ENCODE measurements at regions not wholly inside any gene's neighbourhood (a gene's known extent, or its start where the extent isn't known, plus 50 kb on each side); places are given as distances from the start of the nearest gene placed in this dataset.
"Not testable (repeated sequence)": the region's sequence is repeated elsewhere in the genome, so short reads cannot be mapped to it uniquely, and the experiment has no call there.

DNA sequence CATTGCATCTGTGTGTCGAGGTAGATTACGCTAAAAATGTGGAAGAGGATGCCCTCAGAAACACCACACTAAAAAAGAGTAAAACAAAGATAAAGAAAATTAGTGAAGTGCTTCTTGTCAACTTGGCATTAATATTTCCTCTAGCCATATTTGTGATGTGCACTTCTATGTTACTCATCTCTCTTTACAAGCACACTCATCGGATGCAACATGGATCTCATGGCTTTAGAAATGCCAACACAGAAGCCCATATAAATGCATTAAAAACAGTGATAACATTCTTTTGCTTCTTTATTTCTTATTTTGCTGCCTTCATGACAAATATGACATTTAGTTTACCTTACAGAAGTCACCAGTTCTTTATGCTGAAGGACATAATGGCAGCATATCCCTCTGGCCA is 79.0 kb upstream of the SCIN start:
- DNase-seq (no peak), ATAC-seq (replicated peaks in 1 of 2) (no peak)
- Mint-ChIP-seq H3K4me3 (no peak overlapping the region), H3K27ac (no peak overlapping the region), H3K27me3 (ENCODE audit: low read depth) (peaks cover 15% of the 10 kb centered on the region), H3K36me3 (ENCODE audit: insufficient read depth in 2 of 2) (no peaks in the 10 kb centered on the region), H3K4me1 (ENCODE audit: low read depth) (no peaks in the 10 kb centered on the region), H3K9me3 (no peaks in the 10 kb centered on the region)

DNA sequence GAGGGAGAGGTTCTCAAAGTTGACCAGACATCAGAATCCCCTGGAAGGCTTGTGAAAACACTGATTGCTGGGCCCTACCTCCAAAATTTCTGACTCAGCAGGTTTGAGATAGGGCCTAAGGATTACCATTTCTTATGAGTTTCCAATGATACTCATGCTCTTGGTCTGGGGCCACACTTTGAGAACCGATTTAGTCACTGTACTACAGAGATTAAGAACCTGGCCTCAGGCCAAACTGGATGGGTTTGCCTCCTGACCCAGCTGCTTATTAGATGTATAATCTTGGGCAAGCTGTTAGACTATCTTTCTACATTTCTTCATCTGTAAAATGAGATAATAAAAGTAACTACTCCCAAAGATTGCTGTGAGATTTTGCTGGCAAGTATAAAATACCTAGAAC is 77.1 kb upstream of the SCIN start:
- peak in 1 of 2 donors; percentile 56 for ATAC-seq (replicated peaks in 1 of 2)
- peaks cover 15% of the 10 kb centered on the region for H3K27me3 Mint-ChIP-seq (ENCODE audit: low read depth)

DNA sequence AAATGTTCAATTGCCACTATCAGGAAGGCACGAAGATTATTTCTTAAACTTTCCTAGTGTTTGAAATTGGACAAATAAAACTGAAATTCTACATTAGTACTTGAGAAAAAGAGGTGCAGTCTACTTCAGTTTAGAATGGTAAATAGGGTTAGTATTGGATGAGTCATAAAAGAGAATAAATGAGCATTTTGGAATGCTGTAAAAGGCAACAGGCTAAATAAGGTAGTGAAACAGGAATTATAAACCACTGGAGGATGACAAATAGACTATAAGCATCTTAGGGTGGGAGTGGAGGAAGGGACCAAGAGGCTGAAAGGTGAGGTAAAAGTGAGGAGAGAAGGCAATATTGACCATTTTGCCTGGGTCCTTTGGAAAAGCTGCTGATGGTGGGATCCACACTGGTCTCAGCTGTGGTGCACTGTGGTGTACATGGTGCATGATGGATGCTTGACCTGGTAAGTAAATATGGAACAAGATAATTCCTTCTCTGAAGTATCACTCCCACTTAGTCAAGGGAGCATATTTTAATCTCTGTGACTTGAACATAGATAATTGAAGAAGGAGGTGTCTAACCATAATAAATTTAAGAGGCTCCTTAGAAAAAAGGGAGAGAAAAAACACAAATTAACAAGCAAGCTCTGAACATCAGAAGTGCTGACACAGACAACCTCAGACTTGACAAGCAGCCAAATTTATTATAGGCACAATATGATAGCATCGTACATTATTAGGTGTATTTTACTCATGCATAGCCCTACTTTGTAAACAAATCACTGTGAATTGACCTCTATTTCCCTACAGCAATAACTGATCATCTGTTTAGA is 76.4 kb upstream of the SCIN start:
- no peak overlapping the region for H3K27ac Mint-ChIP-seq
- H3K4me3 Mint-ChIP-seq, result no peak overlapping the region
- H3K9me3 Mint-ChIP-seq, result no peaks in the 10 kb centered on the region
- no peak for ATAC-seq (replicated peaks in 1 of 2)
- no peak for DNase-seq
- peaks cover 15% of the 10 kb centered on the region for H3K27me3 Mint-ChIP-seq (ENCODE audit: low read depth)
- no peaks in the 10 kb centered on the region for H3K4me1 Mint-ChIP-seq (ENCODE audit: low read depth)
- H3K36me3 Mint-ChIP-seq (ENCODE audit: insufficient read depth in 2 of 2), result no peaks in the 10 kb centered on the region

More for the DNA sequence above, 77.1 kb upstream of the SCIN start:
- no peaks in the 10 kb centered on the region for H3K36me3 Mint-ChIP-seq (ENCODE audit: insufficient read depth in 2 of 2)
- H3K4me1 Mint-ChIP-seq (ENCODE audit: low read depth), result no peaks in the 10 kb centered on the region
- no peaks in the 10 kb centered on the region for H3K9me3 Mint-ChIP-seq
- H3K4me3 Mint-ChIP-seq, result no peak overlapping the region
- H3K27ac Mint-ChIP-seq, result no peak overlapping the region
- DNase-seq, result peak in 1 of 2 donors; percentile 4

DNA sequence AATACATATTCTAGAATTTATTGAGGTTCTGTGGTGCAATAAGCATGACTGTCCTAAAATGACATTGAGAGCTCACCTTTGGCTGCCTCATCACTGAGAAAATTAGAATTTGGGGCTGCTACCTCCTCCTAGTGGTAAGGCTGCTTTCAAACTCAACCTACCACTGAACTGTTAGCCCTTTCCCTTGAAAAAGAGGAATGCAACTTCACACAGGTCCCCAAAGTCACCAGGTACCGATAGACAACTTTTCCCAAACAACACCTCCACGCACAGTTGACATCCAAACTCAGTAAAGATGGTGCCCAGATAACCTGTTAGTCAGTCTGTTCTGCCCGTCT is 75.9 kb upstream of the SCIN start:
- Mint-ChIP-seq H3K4me3 (no peak overlapping the region), H3K27ac (no peak overlapping the region), H3K36me3 (ENCODE audit: insufficient read depth in 2 of 2) (no peaks in the 10 kb centered on the region), H3K27me3 (ENCODE audit: low read depth) (peaks cover 15% of the 10 kb centered on the region), H3K4me1 (ENCODE audit: low read depth) (no peaks in the 10 kb centered on the region), H3K9me3 (no peaks in the 10 kb centered on the region)
- no peak for DNase-seq
- no peak for ATAC-seq (replicated peaks in 1 of 2)

DNA sequence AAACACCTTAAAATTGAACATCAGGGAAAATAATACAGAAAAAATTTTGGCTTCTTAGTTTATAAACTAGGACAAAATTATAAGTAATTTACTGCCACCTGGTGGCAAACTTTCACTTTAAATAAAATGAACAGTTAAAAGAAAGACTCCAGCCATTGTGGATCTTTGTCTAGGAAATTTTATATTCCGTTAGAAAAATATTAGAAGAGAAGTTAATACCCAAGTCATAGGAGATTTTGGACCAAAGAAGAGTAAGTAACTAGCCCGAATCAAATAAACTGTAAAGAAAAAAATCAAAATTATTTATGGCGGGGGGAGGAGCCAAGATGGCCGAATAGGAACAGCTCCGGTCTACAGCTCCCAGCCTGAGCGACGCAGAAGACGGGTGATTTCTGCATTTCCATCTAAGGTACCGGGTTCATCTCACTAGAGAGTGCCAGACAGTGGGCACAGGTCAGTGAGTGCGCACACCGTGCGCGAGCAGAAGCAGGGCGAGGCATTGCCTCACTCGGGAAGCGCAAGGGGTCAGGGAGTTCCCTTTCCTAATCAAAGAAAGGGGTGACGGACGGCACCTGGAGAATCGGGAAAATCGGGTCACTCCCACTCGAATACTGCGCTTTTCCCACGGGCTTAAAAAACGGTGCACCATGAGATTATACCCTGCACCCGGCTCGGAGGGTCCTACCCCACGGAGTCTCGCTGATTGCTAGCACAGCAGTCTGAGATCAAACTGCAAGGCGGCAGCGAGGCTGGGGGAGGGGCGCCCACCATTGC is 73.4 kb upstream of the SCIN start:
- not testable (repeated sequence) for ATAC-seq (replicated peaks in 1 of 2); H3K36me3 Mint-ChIP-seq (ENCODE audit: insufficient read depth in 2 of 2); H3K27ac Mint-ChIP-seq; H3K27me3 Mint-ChIP-seq (ENCODE audit: low read depth); H3K9me3 Mint-ChIP-seq; H3K4me3 Mint-ChIP-seq; H3K4me1 Mint-ChIP-seq (ENCODE audit: low read depth); DNase-seq

DNA sequence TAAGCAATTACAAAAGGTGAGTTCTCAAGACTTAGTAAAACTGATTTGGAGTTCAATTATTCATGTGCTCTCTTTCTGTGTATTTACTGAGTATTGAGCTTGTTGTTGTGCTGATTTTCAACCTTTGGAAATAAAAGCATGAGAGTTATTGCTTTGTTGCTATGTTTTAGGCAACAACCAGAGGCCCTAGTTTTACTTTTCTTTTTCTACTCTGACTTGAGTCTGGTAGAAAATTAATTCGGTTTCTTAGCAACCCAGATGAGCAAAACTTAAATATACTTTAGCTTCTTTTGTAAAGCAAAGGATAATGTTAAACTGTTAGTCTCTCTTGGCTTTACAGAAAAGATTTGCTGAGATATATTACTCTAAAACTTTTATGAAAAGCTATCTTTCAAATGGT is 66.4 kb upstream of the SCIN start:
- Mint-ChIP-seq H3K9me3 (no peaks in the 10 kb centered on the region), H3K4me1 (ENCODE audit: low read depth) (no peaks in the 10 kb centered on the region), H3K27me3 (ENCODE audit: low read depth) (no peaks in the 10 kb centered on the region), H3K4me3 (no peak overlapping the region), H3K36me3 (ENCODE audit: insufficient read depth in 2 of 2) (no peaks in the 10 kb centered on the region), H3K27ac (no peak overlapping the region)
- ATAC-seq (replicated peaks in 1 of 2), result no peak
- no peak for DNase-seq

DNA sequence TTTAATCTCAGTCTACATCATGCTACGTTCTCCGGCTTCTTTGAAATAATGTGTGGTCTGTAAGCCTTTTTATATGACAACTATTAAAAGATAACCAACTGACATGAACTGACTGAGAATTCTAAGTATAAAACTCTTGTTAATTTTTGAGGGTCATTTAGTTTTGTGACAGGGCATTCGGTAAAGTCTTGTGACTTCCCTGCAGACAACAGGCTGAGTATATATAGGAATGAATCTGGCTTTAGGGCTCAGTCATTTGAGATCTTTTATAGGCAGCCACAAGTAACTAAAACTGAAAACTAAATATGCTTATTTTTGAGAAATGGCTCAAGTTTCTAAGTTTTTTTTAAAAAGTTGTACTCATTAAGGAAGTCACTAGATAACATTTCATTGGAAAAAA is 62.5 kb upstream of the SCIN start:
- Mint-ChIP-seq H3K4me3 (no peak overlapping the region), H3K4me1 (ENCODE audit: low read depth) (no peaks in the 10 kb centered on the region), H3K36me3 (ENCODE audit: insufficient read depth in 2 of 2) (no peaks in the 10 kb centered on the region), H3K27me3 (ENCODE audit: low read depth) (no peaks in the 10 kb centered on the region), H3K9me3 (no peaks in the 10 kb centered on the region), H3K27ac (no peak overlapping the region)
- DNase-seq (no peak), ATAC-seq (replicated peaks in 1 of 2) (no peak)

DNA sequence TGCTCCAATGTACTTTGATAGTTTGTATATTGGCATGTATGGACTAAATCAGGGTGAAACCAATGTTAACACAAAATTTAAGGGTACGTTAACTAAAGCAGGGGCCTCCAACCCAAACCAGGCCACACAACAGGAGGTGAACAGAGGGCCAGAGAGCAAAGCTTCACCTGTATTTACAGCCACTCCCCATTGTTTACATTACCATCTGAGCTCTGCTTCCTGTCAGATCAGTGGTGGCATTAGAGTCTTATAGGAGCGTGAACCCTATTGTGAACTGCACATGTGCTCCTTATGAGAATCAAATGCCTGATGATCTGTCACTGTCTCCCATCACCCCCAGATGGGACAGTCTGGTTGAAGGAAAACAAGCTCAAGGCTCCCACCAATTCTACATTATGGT is 62.0 kb upstream of the SCIN start:
- H3K4me1 Mint-ChIP-seq (ENCODE audit: low read depth), result no peaks in the 10 kb centered on the region
- no peak overlapping the region for H3K4me3 Mint-ChIP-seq
- H3K27ac Mint-ChIP-seq, result no peak overlapping the region
- ATAC-seq (replicated peaks in 1 of 2), result no peak
- no peaks in the 10 kb centered on the region for H3K27me3 Mint-ChIP-seq (ENCODE audit: low read depth)
- no peaks in the 10 kb centered on the region for H3K36me3 Mint-ChIP-seq (ENCODE audit: insufficient read depth in 2 of 2)
- no peak for DNase-seq
- H3K9me3 Mint-ChIP-seq, result no peaks in the 10 kb centered on the region

DNA sequence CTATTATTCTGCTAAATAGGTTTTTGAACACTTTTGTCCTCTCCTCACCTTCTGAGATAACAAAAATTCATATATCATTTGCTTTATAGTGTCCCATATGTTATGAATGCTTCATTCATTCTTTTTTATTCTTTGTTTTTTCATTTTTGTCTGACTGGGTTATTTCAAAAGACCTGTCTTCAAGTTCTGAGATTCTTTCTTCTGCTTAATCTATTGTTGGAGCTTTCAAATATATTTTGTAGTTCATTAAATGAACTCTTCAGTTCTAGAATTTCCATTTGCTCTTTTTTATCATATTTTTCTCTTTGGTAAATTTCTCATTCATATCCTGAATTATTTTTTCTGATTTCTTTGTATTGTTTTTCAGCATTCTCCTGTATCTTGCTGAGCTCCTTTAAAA is 53.1 kb upstream of the SCIN start:
- Mint-ChIP-seq H3K27ac (no peak overlapping the region), H3K36me3 (ENCODE audit: insufficient read depth in 2 of 2) (peaks cover 1 to 2% of the 10 kb centered on the region in 2 donors), H3K9me3 (peaks cover 5 to 10% of the 10 kb centered on the region in 2 donors), H3K4me1 (ENCODE audit: low read depth) (no peaks in the 10 kb centered on the region), H3K27me3 (ENCODE audit: low read depth) (peaks cover 10% of the 10 kb centered on the region), H3K4me3 (no peak overlapping the region)
- ATAC-seq (replicated peaks in 1 of 2) (no peak), DNase-seq (no peak)

DNA sequence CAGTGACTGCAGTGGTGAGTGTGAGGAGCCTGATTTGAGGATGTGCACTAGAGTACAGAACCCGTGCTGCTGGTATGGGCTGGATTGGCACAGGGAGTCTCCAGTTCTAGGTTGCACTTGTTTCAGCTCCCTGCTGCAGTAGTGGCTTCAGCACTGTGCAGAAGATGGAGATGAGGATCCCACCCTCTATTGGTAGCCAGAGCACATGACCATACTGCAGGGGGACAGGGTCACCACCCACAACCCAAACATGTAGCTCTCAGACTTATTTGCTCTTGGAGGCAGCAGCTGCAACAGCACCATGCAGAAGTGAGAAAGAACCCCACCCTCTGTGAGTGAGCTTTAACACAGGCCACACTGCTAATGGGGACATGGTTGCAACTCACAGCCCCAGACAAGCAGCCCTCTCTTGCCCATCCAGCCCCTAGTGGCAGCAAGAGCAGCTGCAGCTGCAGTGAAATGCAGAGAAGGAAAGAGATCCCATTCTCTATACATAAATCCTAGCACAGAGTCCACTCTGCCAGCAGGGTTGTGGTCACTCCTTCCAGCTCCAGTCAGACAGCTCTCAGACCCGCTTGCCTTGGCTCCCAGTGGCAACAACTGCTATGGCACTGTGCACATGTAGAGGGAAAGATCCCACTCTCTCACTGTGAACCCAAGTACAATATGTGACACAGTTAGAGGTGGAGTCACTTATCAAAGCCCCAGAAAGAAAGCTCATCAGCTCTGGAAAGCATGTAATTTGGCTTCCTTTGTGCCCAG is 51.4 kb upstream of the SCIN start:
- DNase-seq, result no peak
- H3K9me3 Mint-ChIP-seq, result peaks cover 5 to 10% of the 10 kb centered on the region in 2 donors

DNA sequence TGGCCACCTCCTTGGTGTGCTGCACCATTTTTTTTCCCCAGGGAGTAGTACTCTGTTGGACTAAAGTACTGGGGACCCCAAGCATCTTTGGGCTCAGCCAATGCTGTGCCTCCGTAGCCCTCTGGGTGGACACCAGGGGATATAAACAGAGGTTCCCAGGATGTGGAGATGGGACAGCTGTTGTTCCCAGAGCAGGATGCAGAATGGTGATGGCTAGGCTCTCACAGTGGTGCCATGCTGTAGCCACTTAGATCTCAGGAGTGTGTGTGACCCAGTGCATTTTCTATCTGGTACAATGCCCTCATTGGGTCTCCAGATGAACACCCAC is 50.9 kb upstream of the SCIN start:
- Mint-ChIP-seq H3K9me3 (peaks cover 5 to 10% of the 10 kb centered on the region in 2 donors), H3K27ac (no peak overlapping the region), H3K27me3 (ENCODE audit: low read depth) (peaks cover 18% of the 10 kb centered on the region), H3K4me3 (no peak overlapping the region), H3K36me3 (ENCODE audit: insufficient read depth in 2 of 2) (peaks cover 1 to 2% of the 10 kb centered on the region in 2 donors), H3K4me1 (ENCODE audit: low read depth) (no peaks in the 10 kb centered on the region)
- DNase-seq, result no peak
- no peak for ATAC-seq (replicated peaks in 1 of 2)

More for the DNA sequence above, 51.4 kb upstream of the SCIN start:
- no peaks in the 10 kb centered on the region for H3K4me1 Mint-ChIP-seq (ENCODE audit: low read depth)
- no peak overlapping the region for H3K4me3 Mint-ChIP-seq
- ATAC-seq (replicated peaks in 1 of 2), result no peak
- no peak overlapping the region for H3K27ac Mint-ChIP-seq
- H3K27me3 Mint-ChIP-seq (ENCODE audit: low read depth), result peaks cover 18% of the 10 kb centered on the region
- peaks cover 1 to 2% of the 10 kb centered on the region in 2 donors for H3K36me3 Mint-ChIP-seq (ENCODE audit: insufficient read depth in 2 of 2)
